Head of caudate nucleus (tissue), 42 donors: ENCODE measurements at regions not wholly inside any gene's neighbourhood (a gene's known extent, or its start where the extent isn't known, plus 50 kb on each side); places are given as distances from the start of the nearest gene placed in this dataset.

Experiments used
- DNase-seq, 42 donors: peaks; one replicate each; pipeline versions ENCODE4 v3.0.0 to v3.0.0-alpha.2; 2020 to 2021; ENCODE audit warnings: mixed read lengths in 7 of 42
- intact Hi-C: fragments of 100-400 bp; cut with DNase I; formaldehyde crosslinking; loops from one replicate; pipeline ENCODE4 v1.15.0; 2022

- DNase-seq = no peak
- intact Hi-C loops = no loop called here
Measured at GRCh38 chr9:107110153-107110552, 172.9 kb upstream of the RAD23B start.

- DNase-seq = no peak
- intact Hi-C loops = no loop called here
Measured at GRCh38 chr9:107112707-107113243, 170.3 kb upstream of the RAD23B start.

GRCh38 chr9:107118863-107119624, 164.0 kb upstream of the RAD23B start:
- intact Hi-C loops = no loop called here

GRCh38 chr9:107119735-107120134, 163.3 kb upstream of the RAD23B start:
- no peak for DNase-seq
- intact Hi-C loops = no loop called here

More at GRCh38 chr9:107118863-107119624, 164.0 kb upstream of the RAD23B start:
- DNase-seq = no peak

- intact Hi-C loops = no loop called here
- no peak for DNase-seq
Measured at GRCh38 chr9:107123389-107123788, 159.7 kb upstream of the RAD23B start.

- intact Hi-C loops = no loop called here
- DNase-seq = no peak
Measured at GRCh38 chr9:107127608-107128007, 155.5 kb upstream of the RAD23B start.

- intact Hi-C loops = no loop called here
- peak in 24 of 42 donors; percentile 12 to 61 (median 28) for DNase-seq
Measured at GRCh38 chr9:107131108-107131799, 151.8 kb upstream of the RAD23B start.

GRCh38 chr9:107136296-107136695, 146.8 kb upstream of the RAD23B start:
- DNase-seq = no peak
- intact Hi-C loops = no loop called here

GRCh38 chr9:107137495-107138202, 145.4 kb upstream of the RAD23B start:
- intact Hi-C loops = no loop called here

GRCh38 chr9:107138261-107138992, 144.7 kb upstream of the RAD23B start:
- no peak for DNase-seq

More at GRCh38 chr9:107137495-107138202, 145.4 kb upstream of the RAD23B start:
- DNase-seq = peak in 6 of 42 donors; percentile 16 to 58 (median 24)

GRCh38 chr9:107141967-107142366, 141.1 kb upstream of the RAD23B start:
- intact Hi-C loops = no loop called here

More at GRCh38 chr9:107138261-107138992, 144.7 kb upstream of the RAD23B start:
- intact Hi-C loops = no loop called here

GRCh38 chr9:107142430-107142829, 140.6 kb upstream of the RAD23B start:
- no peak for DNase-seq
- intact Hi-C loops = no loop called here

More at GRCh38 chr9:107141967-107142366, 141.1 kb upstream of the RAD23B start:
- DNase-seq = no peak

- DNase-seq = no peak
- intact Hi-C loops = no loop called here
Measured at GRCh38 chr9:107142896-107143603, 140.0 kb upstream of the RAD23B start.

- intact Hi-C loops = no loop called here
- no peak for DNase-seq
Measured at GRCh38 chr9:107144475-107144874, 138.6 kb upstream of the RAD23B start.

GRCh38 chr9:107147134-107147533, 135.9 kb upstream of the RAD23B start:
- DNase-seq = peak in 3 of 42 donors; percentile 21 to 52 (median 41)
- intact Hi-C loops = no loop called here

- intact Hi-C loops = no loop called here
Measured at GRCh38 chr9:107148216-107148615, 134.9 kb upstream of the RAD23B start.

GRCh38 chr9:107149756-107150155, 133.3 kb upstream of the RAD23B start:
- intact Hi-C loops = no loop called here
- DNase-seq = no peak

More at GRCh38 chr9:107148216-107148615, 134.9 kb upstream of the RAD23B start:
- DNase-seq = no peak

GRCh38 chr9:107153336-107153735, 129.7 kb upstream of the RAD23B start:
- DNase-seq = no peak
- intact Hi-C loops = no loop called here
